Ovary (tissue), 3 donors: ENCODE measurements at regions not wholly inside any gene's neighbourhood (a gene's known extent, or its start where the extent isn't known, plus 50 kb on each side); places are given as distances from the start of the nearest gene placed in this dataset.

Experiments used
- EP300 ChIP-seq: sonication (generic); formaldehyde crosslinking; IDR thresholded peaks from one replicate; pipeline ENCODE4 v1.6.1; 2017; ENCODE audit warnings: antibody characterized with exemption
- POLR2A ChIP-seq: fragments of 450-650 bp; IDR thresholded peaks from one replicate; pipeline ENCODE4 v1.6.1; 2017; ENCODE audit warnings: antibody characterized with exemption, mild to moderate bottlenecking, moderate library complexity
- TF ChIP-seq, protein P1 (sequence below), 3 donors: fragments of 450-650 bp in 2 of 3; fragments of 200-600 bp in 1 of 3; IDR thresholded peaks; one replicate each; pipeline versions ENCODE4 v1.5.1 to v1.8.0; 2016 to 2022; ENCODE audit warnings: antibody characterized with exemption in 3 of 3, mild to moderate bottlenecking in 1 of 3
- donor health status: DM: no; HTN: no; CAD: no.

DNA sequence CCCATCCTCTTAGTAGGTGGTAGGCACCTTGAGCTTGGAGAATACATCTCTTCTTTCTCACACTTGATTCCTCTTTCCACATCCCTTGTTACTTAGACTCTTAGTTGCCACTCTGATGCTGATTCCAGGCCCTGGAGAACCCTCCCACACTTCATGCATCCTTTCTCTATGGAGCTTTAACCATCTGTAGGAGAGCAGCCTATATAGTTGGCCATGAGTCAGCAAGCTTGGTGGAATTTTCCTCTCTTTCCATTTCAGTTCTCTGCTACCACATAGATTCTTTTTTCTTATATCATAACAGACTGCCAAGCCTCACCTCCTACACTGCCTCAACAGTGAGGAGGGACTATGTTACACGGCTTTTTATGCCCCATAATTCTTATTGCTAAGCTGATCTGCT lies 851.6 kb upstream of the CDH2 start:
- TF ChIP-seq, protein P1, sequence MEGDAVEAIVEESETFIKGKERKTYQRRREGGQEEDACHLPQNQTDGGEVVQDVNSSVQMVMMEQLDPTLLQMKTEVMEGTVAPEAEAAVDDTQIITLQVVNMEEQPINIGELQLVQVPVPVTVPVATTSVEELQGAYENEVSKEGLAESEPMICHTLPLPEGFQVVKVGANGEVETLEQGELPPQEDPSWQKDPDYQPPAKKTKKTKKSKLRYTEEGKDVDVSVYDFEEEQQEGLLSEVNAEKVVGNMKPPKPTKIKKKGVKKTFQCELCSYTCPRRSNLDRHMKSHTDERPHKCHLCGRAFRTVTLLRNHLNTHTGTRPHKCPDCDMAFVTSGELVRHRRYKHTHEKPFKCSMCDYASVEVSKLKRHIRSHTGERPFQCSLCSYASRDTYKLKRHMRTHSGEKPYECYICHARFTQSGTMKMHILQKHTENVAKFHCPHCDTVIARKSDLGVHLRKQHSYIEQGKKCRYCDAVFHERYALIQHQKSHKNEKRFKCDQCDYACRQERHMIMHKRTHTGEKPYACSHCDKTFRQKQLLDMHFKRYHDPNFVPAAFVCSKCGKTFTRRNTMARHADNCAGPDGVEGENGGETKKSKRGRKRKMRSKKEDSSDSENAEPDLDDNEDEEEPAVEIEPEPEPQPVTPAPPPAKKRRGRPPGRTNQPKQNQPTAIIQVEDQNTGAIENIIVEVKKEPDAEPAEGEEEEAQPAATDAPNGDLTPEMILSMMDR (IDR thresholded peaks at IDR 0.05): no peak
- TF ChIP-seq POLR2A: no peak
- TF ChIP-seq EP300: no peak
